HAP-1 (cell line): ENCODE measurements at regions not wholly inside any gene's neighbourhood (a gene's known extent, or its start where the extent isn't known, plus 50 kb on each side); places are given as distances from the start of the nearest gene placed in this dataset.

Experiments
- DNase-seq, 2 experiments: peaks; one replicate each; pipeline ENCODE4 v3.0.0-alpha.2; 2016 to 2020; ENCODE audit warnings: low spot score in 2 of 2
- H3K27me3 ChIP-seq: fragments of 250-450 bp; sonication (Bioruptor Pico); 2 replicates; pipeline ENCODE4 v1.5.1; 2020; ENCODE audit warnings: low read depth, mild to moderate bottlenecking, moderate library complexity
- H3K36me3 ChIP-seq: fragments of 250-450 bp; sonication (Bioruptor Pico); replicated peaks from 2 replicates; pipeline ENCODE4 v1.5.1; 2020; ENCODE audit warnings: mild to moderate bottlenecking
- H3K4me1 ChIP-seq: fragments of 250-450 bp; sonication (Bioruptor Pico); 2 replicates; pipeline ENCODE4 v1.5.1; 2020; ENCODE audit warnings: mild to moderate bottlenecking
- H3K4me3 ChIP-seq: fragments of 250-450 bp; sonication (Bioruptor Pico); 2 replicates; pipeline ENCODE4 v1.5.1; 2020; ENCODE audit warnings: mild to moderate bottlenecking, moderate library complexity
- H3K9me3 ChIP-seq: fragments of 250-450 bp; sonication (Bioruptor Pico); 2 replicates; pipeline ENCODE4 v1.5.1; 2020; ENCODE audit warnings: mild to moderate bottlenecking, moderate library complexity
- in situ Hi-C: fragments of 300-500 bp; cut with MboI; formaldehyde crosslinking; loops from 3 replicates; pipeline ENCODE4 v1.14.3; 2020; ENCODE audit warnings: low sequenced_read_pairs, inconsistent platforms, mixed read lengths

DNA sequence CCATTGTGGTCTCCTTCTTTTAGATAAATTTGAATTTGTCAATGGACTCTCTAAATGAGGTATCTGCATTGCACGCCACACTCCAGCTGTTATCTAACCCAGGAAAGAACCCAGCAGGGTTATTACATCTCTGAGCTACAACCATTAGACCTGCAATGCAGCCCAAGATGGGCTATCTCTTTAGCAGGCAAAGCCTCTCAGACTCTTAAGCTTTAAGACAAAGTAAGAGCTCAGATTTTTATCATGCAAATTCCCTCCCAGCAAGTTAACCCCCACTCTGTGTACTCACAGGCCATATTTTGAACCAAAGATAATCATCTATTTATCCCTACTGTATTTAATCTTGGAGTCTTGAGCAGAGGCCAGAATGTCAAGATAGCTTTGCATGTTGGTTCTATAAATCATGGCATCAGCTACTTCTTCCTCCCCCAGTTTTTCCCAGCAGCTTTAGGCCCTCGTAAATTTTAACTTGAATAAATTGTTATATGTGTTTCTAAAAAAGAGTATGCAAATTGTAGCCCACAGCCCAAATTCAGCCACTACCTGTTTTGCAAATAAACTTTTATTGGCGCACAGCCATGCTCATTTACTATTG lies 273.7 kb upstream of the PKDCC start:
- Histone ChIP-seq H3K27me3 (peaks cover 11% of the 10 kb centered on the region), H3K4me3 (no peak overlapping the region), H3K4me1 (peaks cover 8% of the 10 kb centered on the region; the same call in 1 of the 2 replicates), H3K36me3 (no peaks in the 10 kb centered on the region), H3K9me3 (no peaks in the 10 kb centered on the region)
- DNase-seq: peak; percentile 39 to 79
- in situ Hi-C loops: no loop called here

DNA sequence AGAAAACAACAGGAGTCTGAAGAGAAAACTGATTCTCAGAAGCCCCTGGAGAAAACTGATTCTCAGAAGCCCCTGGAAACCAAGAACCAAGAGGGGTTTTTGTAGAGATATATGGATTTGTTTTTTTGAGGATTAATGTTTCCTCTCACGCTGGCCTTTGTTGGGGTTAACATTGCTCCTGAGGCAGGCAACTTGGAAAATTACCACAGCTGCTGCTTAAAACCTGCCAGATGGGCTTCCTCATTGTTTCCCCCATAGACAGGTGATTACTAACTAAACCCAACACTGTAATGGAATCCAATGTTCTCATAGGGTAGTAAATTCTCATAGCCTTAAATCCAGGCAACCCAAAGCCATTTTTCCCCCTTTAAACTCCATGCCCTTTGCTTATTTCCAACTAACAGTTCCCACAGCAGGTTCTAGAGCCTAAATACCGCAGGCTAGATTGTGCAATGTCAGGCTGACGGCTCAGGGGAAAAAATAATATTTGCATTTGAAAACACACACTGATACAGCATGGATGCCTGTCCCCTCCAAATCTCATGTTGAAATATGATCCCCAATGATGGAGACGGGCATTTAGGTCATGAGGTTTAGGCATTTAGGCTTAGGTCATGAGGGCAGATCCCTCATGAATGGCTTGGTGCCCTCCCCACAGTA lies 272.3 kb upstream of the PKDCC start:
- Histone ChIP-seq H3K4me1 (peaks cover 8% of the 10 kb centered on the region; the same call in 1 of the 2 replicates), H3K36me3 (no peaks in the 10 kb centered on the region), H3K4me3 (no peak overlapping the region), H3K27me3 (peaks cover under 1% of the 10 kb centered on the region), H3K9me3 (no peaks in the 10 kb centered on the region)
- no peak for DNase-seq
- in situ Hi-C loops: loop anchor here (25.0 kb wide), 1 partner anchor 1863 kb away; no protein-coding TSS in a partner anchor

DNA sequence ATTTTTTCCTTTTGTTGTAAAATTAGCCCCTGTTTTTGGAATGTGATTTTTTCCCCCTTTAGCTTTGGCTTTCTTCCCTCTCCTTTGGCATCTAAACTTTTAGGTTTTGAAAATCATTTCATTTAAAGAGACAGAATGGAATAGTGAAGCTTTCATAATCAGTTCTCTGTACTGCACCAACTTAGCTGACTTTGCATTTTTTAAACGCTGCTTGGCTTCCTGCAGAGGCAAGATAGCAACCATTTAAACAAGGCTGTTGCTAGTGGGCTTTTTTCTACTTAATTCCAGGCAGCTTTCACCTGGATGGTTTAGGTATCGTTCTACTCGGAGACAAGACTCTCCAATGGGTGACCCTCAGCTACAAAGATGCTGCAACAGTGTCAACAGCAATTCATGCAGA lies 267.9 kb upstream of the PKDCC start:
- DNase-seq: no peak
- no peak overlapping the region for H3K4me3 ChIP-seq
- H3K4me1 ChIP-seq: no peaks in the 10 kb centered on the region
- no peaks in the 10 kb centered on the region for H3K9me3 ChIP-seq
- H3K36me3 ChIP-seq: no peaks in the 10 kb centered on the region
- in situ Hi-C loops: loop anchor here (10.0 to 25.0 kb wide), 2 partner anchors 355 to 1868 kb away; no protein-coding TSS in a partner anchor
- 0 out of 2 replicates have a peak, but pooled peaks cover 3% of the 10 kb centered on the region for H3K27me3 ChIP-seq

DNA sequence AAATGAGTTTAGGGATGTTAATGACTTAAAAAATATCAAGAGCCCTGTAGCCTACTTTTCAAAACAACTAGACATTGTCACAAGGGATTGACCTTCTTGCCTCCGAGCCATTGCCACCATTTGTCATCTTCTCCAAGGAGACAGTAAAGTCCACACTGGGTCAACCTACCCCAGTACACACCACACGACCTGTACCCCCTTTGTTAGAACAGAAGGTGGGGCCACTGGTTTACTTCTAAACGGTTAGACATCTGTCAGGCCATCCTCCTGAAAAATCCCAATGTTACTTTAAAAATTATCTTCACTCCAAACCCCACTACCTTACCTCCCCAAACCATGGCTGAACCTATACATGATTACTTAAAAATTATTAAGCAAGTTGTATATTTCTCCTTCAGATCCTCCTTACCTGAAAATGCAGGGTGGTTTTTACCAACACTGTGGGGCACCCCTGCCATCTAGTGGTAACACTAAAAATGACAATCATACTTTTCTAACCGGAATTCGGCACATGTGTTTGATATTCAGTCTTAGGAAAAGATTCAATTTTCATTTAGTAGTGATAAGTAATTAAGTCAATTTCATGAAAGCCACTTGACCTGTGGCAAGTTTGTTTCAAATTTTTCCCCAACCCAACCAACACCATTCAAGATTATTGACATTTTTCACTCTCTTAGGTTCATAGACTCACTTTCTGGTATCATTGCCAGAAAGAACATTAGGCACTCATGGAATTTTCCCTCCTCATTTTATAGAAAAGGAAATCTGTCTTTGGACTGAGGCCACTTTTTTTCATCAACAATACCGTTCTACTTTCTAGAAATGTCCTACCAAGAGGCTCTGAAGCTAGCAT lies 265.3 kb upstream of the PKDCC start:
- Histone ChIP-seq H3K9me3 (no peaks in the 10 kb centered on the region), H3K36me3 (no peaks in the 10 kb centered on the region), H3K27me3 (peaks cover 6% of the 10 kb centered on the region; the same call in 1 of the 2 replicates), H3K4me3 (no peak overlapping the region), H3K4me1 (no peaks in the 10 kb centered on the region)
- peak; percentile 29 to 35 for DNase-seq
- in situ Hi-C loops: loop anchor here (10.0 to 25.0 kb wide), 2 partner anchors 358 to 1870 kb away; no protein-coding TSS in a partner anchor

DNA sequence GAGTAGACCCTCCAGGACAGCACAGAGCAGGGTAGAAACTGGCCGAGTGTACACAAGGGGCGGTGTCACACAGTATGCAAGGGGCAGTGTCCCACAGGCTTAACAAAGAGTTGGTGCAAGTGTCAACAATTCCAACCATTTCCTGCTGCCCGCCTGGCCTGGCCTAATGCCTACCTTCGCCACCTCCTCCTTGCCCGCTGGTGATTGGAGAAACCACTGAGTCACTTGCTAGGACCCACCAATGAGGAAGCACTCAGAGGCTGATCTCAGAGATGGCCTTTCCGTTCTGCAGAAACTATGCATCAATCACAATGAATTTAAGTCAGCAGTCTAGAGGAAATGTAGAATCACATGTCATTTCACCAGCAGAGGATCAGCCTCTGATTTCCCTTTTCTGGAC lies 263.3 kb upstream of the PKDCC start:
- Histone ChIP-seq H3K9me3 (no peaks in the 10 kb centered on the region), H3K4me1 (no peaks in the 10 kb centered on the region), H3K36me3 (no peaks in the 10 kb centered on the region), H3K4me3 (no peak overlapping the region), H3K27me3 (peaks cover 6% of the 10 kb centered on the region; the same call in 1 of the 2 replicates)
- no peak for DNase-seq
- in situ Hi-C loops: loop anchor here (10.0 to 25.0 kb wide), 2 partner anchors 360 to 1872 kb away; no protein-coding TSS in a partner anchor

DNA sequence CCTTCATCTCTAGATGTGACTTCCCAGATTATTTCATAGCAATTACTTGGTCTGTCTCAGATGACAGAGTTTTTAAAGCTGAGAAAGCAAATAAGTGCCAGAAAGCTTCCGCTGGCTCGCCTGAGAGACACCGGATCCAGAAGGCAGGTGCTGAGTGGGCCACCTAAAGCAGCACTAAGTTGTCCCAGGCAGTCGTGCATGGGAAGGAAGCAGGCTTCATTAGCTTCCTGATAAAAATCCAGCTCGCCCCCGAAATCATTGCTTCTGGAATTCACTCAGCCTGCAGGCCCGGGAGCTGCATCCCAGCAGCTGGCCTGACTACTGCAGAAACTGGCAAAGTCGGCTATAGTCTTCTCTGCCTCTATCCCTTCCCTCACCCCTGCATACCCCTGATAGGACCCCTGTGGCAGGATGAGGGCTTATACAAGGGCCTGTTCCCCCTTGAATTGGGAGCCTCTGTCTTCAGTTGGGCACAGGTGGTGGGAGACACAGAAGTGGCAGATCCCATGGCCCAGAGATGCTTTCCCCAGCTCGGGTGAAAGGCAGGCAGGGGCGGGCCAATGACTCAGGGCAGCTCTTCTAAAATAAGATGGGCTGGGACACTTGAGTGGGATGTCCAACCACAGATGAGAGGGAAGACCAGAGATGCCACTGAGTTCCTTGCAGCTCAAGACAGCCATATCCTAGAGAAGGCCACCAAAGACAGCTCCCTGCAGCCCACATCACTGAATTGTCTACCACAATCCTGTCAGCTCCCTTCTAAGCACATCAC lies 262.4 kb upstream of the PKDCC start:
- no peaks in the 10 kb centered on the region for H3K4me1 ChIP-seq
- H3K27me3 ChIP-seq: peaks cover 6% of the 10 kb centered on the region; the same call in 1 of the 2 replicates
- in situ Hi-C loops: loop anchor here (10.0 to 25.0 kb wide), 2 partner anchors 361 to 1873 kb away; no protein-coding TSS in a partner anchor
- DNase-seq: no peak
- H3K9me3 ChIP-seq: no peaks in the 10 kb centered on the region
- H3K36me3 ChIP-seq: no peaks in the 10 kb centered on the region
- no peak overlapping the region for H3K4me3 ChIP-seq

DNA sequence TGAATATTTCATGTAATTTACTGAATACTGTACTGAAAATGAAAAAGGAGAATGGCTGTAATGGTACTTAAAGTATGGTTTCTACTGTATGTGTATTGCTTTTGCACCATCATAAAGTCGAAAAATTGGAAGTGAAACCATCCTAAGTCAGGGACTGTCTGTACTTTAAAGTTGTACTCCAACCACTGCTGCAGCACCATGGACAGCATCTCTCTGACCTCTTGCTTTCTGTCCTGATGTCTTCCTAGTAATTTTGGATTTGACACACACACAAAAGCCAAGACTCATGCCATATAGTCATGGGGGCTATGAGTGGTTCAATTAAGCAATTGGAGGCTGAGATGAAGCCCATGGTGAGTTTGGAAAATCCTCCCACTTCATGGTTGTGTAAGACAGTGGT lies 256.3 kb upstream of the PKDCC start:
- no peaks in the 10 kb centered on the region for H3K36me3 ChIP-seq
- H3K27me3 ChIP-seq: no peaks in the 10 kb centered on the region
- no peaks in the 10 kb centered on the region for H3K9me3 ChIP-seq
- in situ Hi-C loops: loop anchor here (25.0 kb wide), 1 partner anchor 1879 kb away; no protein-coding TSS in a partner anchor
- H3K4me1 ChIP-seq: no peaks in the 10 kb centered on the region
- DNase-seq: peak in 1 of 2 experiments; percentile 51
- H3K4me3 ChIP-seq: no peak overlapping the region

DNA sequence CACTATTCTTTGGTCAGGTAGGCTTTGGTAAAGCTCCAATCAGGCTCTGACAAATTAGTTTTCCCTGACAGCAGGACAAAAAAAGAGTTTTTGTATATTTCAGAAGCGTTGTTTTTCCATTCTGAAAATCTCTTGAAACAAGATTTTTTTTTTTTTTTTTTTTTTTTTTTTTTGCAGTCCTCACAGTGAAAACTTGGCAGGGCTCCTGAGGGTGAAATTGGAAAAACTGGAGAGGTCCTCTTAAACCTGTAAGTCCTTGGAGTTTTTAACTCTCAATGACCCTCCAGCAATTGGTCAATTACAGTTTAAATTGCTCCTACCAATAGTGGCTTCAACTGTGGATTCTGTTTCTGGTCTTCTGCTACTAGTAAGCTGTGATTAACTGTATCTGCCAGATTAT lies 244.5 kb upstream of the PKDCC start:
- H3K9me3 ChIP-seq: no peaks in the 10 kb centered on the region
- DNase-seq: no peak
- H3K4me1 ChIP-seq: no peaks in the 10 kb centered on the region
- no peaks in the 10 kb centered on the region for H3K36me3 ChIP-seq
- peaks cover 3% of the 10 kb centered on the region; the same call in 1 of the 2 replicates for H3K27me3 ChIP-seq
- no peak overlapping the region for H3K4me3 ChIP-seq
- in situ Hi-C loops: no loop called here

DNA sequence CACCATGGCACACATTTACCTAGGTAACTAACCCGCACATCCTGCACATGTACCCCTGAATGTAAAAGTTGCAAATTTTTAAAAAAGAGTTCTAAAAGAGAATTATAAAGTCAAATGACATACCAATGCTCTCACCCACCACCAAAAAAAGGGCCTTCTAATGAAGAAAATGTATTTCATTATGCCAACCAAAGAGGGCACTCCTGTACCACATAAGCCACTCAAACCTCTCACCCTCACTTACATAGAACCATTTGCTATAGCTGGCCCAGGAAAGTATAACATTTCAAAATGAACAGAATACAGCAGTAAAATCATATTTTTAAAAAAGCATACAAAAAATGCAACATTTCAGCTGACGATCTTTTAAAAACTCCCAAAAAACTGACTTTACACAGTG lies 241.5 kb upstream of the PKDCC start:
- H3K4me3 ChIP-seq: no peak overlapping the region
- no peak for DNase-seq
- no peaks in the 10 kb centered on the region for H3K4me1 ChIP-seq
- in situ Hi-C loops: no loop called here
- peaks cover 3% of the 10 kb centered on the region; the same call in 1 of the 2 replicates for H3K27me3 ChIP-seq
- no peaks in the 10 kb centered on the region for H3K36me3 ChIP-seq
- H3K9me3 ChIP-seq: no peaks in the 10 kb centered on the region

DNA sequence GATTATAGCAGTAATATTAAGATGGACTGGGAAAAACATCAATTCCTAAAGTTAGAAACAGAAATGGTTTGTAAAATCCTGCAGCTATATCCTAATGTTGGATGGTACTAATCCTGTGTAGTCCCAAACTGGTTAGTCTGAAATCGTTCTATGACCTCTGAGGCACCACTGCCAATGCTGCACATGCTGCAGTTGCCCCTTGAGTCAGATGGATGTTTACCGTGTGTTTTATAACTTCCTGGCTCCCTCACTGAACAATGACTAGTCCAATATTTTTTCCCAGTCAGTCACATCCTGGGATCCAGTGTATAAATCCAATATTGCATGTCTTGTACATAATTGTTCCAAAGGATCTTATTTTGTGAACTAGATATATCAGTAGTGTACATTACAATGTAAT lies 226.7 kb upstream of the PKDCC start:
- Histone ChIP-seq H3K36me3 (no peaks in the 10 kb centered on the region), H3K4me3 (no peak overlapping the region), H3K9me3 (no peaks in the 10 kb centered on the region), H3K27me3 (peaks cover 6% of the 10 kb centered on the region), H3K4me1 (no peaks in the 10 kb centered on the region)
- no peak for DNase-seq
- in situ Hi-C loops: no loop called here

DNA sequence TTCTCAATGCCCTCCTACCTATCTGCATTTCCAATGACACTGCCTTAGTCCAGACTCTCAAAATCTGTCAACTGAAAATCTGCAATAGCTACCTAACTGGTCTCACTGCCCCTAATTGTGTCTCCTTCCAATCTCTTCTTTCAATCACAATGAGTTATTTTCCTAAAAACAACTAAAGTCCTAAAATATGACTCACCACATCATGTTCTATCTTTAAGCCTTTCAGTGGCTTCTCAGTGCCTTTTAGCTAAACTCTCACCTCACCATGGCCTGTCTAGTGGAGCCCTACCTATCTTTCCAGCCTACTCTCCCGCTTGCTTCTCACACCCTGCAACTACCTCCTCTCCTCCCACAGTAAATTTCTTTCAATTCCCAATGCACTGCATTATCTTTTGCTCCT lies 220.9 kb upstream of the PKDCC start:
- in situ Hi-C loops: no loop called here

DNA sequence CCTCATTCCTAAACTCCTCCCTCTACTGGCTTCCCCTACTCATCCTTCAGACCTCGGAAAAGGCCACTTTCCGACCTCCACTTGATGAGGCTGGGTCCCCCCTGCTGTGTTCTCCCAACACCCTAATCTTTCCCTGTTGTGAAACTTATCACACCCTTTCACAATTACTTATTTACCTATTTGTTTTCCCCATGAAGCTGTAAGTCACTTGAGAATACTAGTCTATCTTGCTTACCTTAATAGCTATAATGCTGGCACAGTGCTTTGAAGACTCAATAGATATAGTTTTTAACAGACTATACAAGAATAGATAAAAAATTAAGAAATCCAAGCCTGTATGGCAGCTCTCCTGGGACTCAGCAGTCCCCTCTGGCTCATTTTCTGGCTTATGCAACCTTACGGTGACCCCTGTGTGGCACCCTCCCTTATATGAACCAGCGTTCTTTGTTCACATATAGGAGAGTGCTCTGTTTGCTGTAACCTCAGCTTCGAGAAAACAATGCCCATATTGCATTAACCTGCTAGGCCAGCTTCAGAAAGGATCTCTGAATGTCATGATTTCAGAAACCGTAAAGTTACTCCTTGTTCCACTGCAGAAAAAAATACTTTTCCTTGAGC lies 220.4 kb upstream of the PKDCC start:
- DNase-seq: no peak
- H3K36me3 ChIP-seq: no peaks in the 10 kb centered on the region
- peaks cover 8% of the 10 kb centered on the region for H3K27me3 ChIP-seq
- H3K9me3 ChIP-seq: no peaks in the 10 kb centered on the region
- in situ Hi-C loops: no loop called here
- no peak overlapping the region for H3K4me3 ChIP-seq
- H3K4me1 ChIP-seq: no peaks in the 10 kb centered on the region

More for the DNA sequence above, 220.9 kb upstream of the PKDCC start:
- no peak for DNase-seq
- no peaks in the 10 kb centered on the region for H3K36me3 ChIP-seq
- H3K9me3 ChIP-seq: no peaks in the 10 kb centered on the region
- no peak overlapping the region for H3K4me3 ChIP-seq
- peaks cover 8% of the 10 kb centered on the region for H3K27me3 ChIP-seq
- no peaks in the 10 kb centered on the region for H3K4me1 ChIP-seq
